CD14-positive monocyte (primary cell): ENCODE measurements at regions not wholly inside any gene's neighbourhood (a gene's known extent, or its start where the extent isn't known, plus 50 kb on each side); places are given as distances from the start of the nearest gene placed in this dataset.
A peak's percentile ranks its signal among the peaks of the same experiment; 100 is the strongest.

Experiments
- DNase-seq, 3 donors: peaks; one replicate each; pipeline ENCODE4 v3.0.0-alpha.2; 2011 to 2022
- H2AFZ ChIP-seq: 2 replicates; pipeline ENCODE4 v1.6.0; 2012; ENCODE audit warnings: mild to moderate bottlenecking, low read depth, low read length, inconsistent platforms; ENCODE audit not compliant: insufficient read depth, poor library complexity, severe bottlenecking
- H3K27ac ChIP-seq, 2 donors: 1 replicate in 1 of 2; 2 replicates in 1 of 2; pipeline ENCODE4 v1.5.1; 2012 to 2013; ENCODE audit warnings: low read length in 2 of 2, control low read depth in 1 of 2, inconsistent platforms in 1 of 2, low read depth in 1 of 2, mild to moderate bottlenecking in 1 of 2
- H3K27me3 ChIP-seq, 2 donors: one replicate each; pipeline versions ENCODE4 v1.6.0 to v1.6.1; 2011 to 2013; ENCODE audit warnings: low read length in 2 of 2; ENCODE audit not compliant: control insufficient read depth in 2 of 2, insufficient read depth in 2 of 2
- H3K36me3 ChIP-seq, 2 donors: replicated peaks in 1 of 2; 1 replicate in 1 of 2; 2 replicates in 1 of 2; pipeline versions ENCODE4 v1.5.1 to v1.6.1; 2012 to 2013; ENCODE audit warnings: low read length in 2 of 2, control low read depth in 1 of 2, inconsistent platforms in 1 of 2, mild to moderate bottlenecking in 1 of 2; ENCODE audit not compliant: insufficient read depth in 2 of 2, control insufficient read depth in 1 of 2
- H3K4me1 ChIP-seq, 2 donors: 1 replicate in 1 of 2; 2 replicates in 1 of 2; pipeline versions ENCODE4 v1.5.1 to v1.6.1; 2012 to 2013; ENCODE audit warnings: low read length in 2 of 2, control low read depth in 1 of 2, inconsistent platforms in 1 of 2, mild to moderate bottlenecking in 1 of 2, moderate library complexity in 1 of 2; ENCODE audit not compliant: insufficient read depth in 2 of 2, control insufficient read depth in 1 of 2
- H3K4me2 ChIP-seq: replicated peaks from 2 replicates; pipeline ENCODE3; 2012; ENCODE audit warnings: low read length, moderate library complexity, mild to moderate bottlenecking; ENCODE audit not compliant: poor library complexity, severe bottlenecking; ENCODE audit errors: extremely low read depth
- H3K4me3 ChIP-seq, 3 experiments: fragments of 200-600 bp in 1 of 3; sonication (generic) in 1 of 3; replicated peaks in 1 of 3; 1 replicate in 2 of 3; 2 replicates in 1 of 3; pipeline ENCODE4 v1.5.1; 2011 to 2013; ENCODE audit warnings: low read length in 3 of 3, mild to moderate bottlenecking in 3 of 3, control low read depth in 2 of 3, low read depth in 2 of 3, inconsistent platforms in 1 of 3, moderate library complexity in 1 of 3
- H3K79me2 ChIP-seq: 2 replicates; pipeline ENCODE4 v1.6.0; 2012; ENCODE audit warnings: mild to moderate bottlenecking, control low read depth, inconsistent platforms, low read length, moderate library complexity; ENCODE audit not compliant: insufficient read depth
- H3K9ac ChIP-seq: 2 replicates; pipeline ENCODE4 v1.6.0; 2017; ENCODE audit warnings: low read length, mild to moderate bottlenecking; ENCODE audit not compliant: insufficient read depth, poor library complexity, severe bottlenecking
- H3K9me3 ChIP-seq, 2 donors: replicated peaks in 1 of 2; 1 replicate in 1 of 2; 2 replicates in 1 of 2; pipeline versions ENCODE4 v1.5.1 to v1.6.1; 2012 to 2013; ENCODE audit warnings: low read length in 2 of 2, control low read depth in 1 of 2; ENCODE audit not compliant: control insufficient read depth in 1 of 2, insufficient read depth in 1 of 2
- H4K20me1 ChIP-seq: 2 replicates; pipeline ENCODE4 v1.6.0; 2012; ENCODE audit warnings: mild to moderate bottlenecking, low read length, control low read depth, moderate library complexity; ENCODE audit not compliant: insufficient read depth
- H3K27ac Mint-ChIP-seq, 7 donors: one replicate each; pipeline ENCODE4 v1.8.0; 2020; ENCODE audit warnings: mild to moderate bottlenecking in 7 of 7, mixed read lengths in 7 of 7, moderate library complexity in 6 of 7, inconsistent platforms in 2 of 7
- H3K27me3 Mint-ChIP-seq, 3 donors: one replicate each; pipeline ENCODE4 v1.8.0; 2021 to 2022; ENCODE audit warnings: low read depth in 3 of 3, mild to moderate bottlenecking in 3 of 3, mixed read lengths in 3 of 3, moderate library complexity in 3 of 3, inconsistent platforms in 1 of 3
- H3K36me3 Mint-ChIP-seq, 2 donors: one replicate each; pipeline ENCODE4 v1.8.0; 2020; ENCODE audit warnings: mixed read lengths in 2 of 2, inconsistent platforms in 1 of 2, mild to moderate bottlenecking in 1 of 2
- H3K4me1 Mint-ChIP-seq: one replicate; pipeline ENCODE4 v1.8.0; 2020; ENCODE audit warnings: mild to moderate bottlenecking, mixed read lengths
- H3K4me3 Mint-ChIP-seq, 2 donors: one replicate each; pipeline ENCODE4 v1.8.0; 2020; ENCODE audit warnings: mild to moderate bottlenecking in 2 of 2, mixed read lengths in 2 of 2, moderate library complexity in 1 of 2
- H3K9me3 Mint-ChIP-seq, 7 donors: one replicate each; pipeline ENCODE4 v1.8.0; 2020 to 2022; ENCODE audit warnings: mixed read lengths in 7 of 7, mild to moderate bottlenecking in 6 of 7, moderate library complexity in 6 of 7, inconsistent platforms in 2 of 7
- CTCF ChIP-seq: fragments of 200-600 bp; IDR thresholded peaks from one replicate; pipeline ENCODE4 v1.8.0; 2022; ENCODE audit warnings: antibody characterized with exemption, mild to moderate bottlenecking
- WGBS: methylation state at CpG from one replicate; pipeline ENCODE4 v1.1.5; 2013; ENCODE audit warnings: missing lambda C conversion rate; ENCODE audit not compliant: insufficient coverage; 5-methylcytosine and 5-hydroxymethylcytosine counted together
- intact Hi-C, 2 donors: fragments of 100-400 bp; cut with micrococcal nuclease; formaldehyde crosslinking; loops; one replicate each; pipeline versions ENCODE4 v1.15.0 to v1.15.1; 2023

- H2AFZ ChIP-seq: no peak overlapping the region
- intact Hi-C loops: no loop called here
- H4K20me1 ChIP-seq: no peaks in the 10 kb centered on the region
- 0% methylated on average over 1 of the region's 5 CpGs for WGBS
- Mint-ChIP-seq H3K4me3 (no peak overlapping the region), H3K27me3 (peaks cover 0 to 1% (median 0%) of the 10 kb centered on the region in 3 donors), H3K9me3 (peaks cover 0 to 3% (median 2%) of the 10 kb centered on the region in 7 donors), H3K27ac (peak overlapping the region in 1 of 7 donors; percentile 35), H3K36me3 (no peaks in the 10 kb centered on the region), H3K4me1 (no peaks in the 10 kb centered on the region)
- no peak overlapping the region for H3K27ac ChIP-seq
- no peak overlapping the region for H3K4me2 ChIP-seq
- no peaks in the 10 kb centered on the region for H3K36me3 ChIP-seq
- no peaks in the 10 kb centered on the region for H3K79me2 ChIP-seq
- DNase-seq: no peak
- H3K4me1 ChIP-seq: no peaks in the 10 kb centered on the region
- TF ChIP-seq CTCF: no peak
- H3K9ac ChIP-seq: no peak overlapping the region
- no peak overlapping the region for H3K4me3 ChIP-seq
- H3K27me3 ChIP-seq: no peaks in the 10 kb centered on the region
- H3K9me3 ChIP-seq: no peaks in the 10 kb centered on the region
Measured at GRCh38 chr12:127928178-127928577, 338.8 kb upstream of the TMEM132C start.

GRCh38 chr12:127928615-127929571 lies 338.1 kb upstream of the TMEM132C start:
- no peaks in the 10 kb centered on the region for H3K4me1 ChIP-seq
- no peak for DNase-seq
- WGBS: no CpG with 5 or more reads among the region's 3 CpGs
- no peak overlapping the region for H3K4me3 Mint-ChIP-seq
- no peak overlapping the region for H3K9ac ChIP-seq
- no peak overlapping the region for H3K27ac ChIP-seq
- no peak for TF ChIP-seq CTCF
- no peaks in the 10 kb centered on the region for H3K4me1 Mint-ChIP-seq
- H3K4me2 ChIP-seq: no peak overlapping the region
- no peaks in the 10 kb centered on the region for H3K79me2 ChIP-seq
- no peaks in the 10 kb centered on the region for H3K27me3 ChIP-seq
- H3K4me3 ChIP-seq: no peak overlapping the region
- no peak overlapping the region for H2AFZ ChIP-seq
- H3K27me3 Mint-ChIP-seq: peaks cover 0 to 1% (median 0%) of the 10 kb centered on the region in 3 donors
- H3K9me3 Mint-ChIP-seq: peaks cover 0 to 3% (median 2%) of the 10 kb centered on the region in 7 donors
- H4K20me1 ChIP-seq: no peaks in the 10 kb centered on the region
- no peaks in the 10 kb centered on the region for H3K36me3 ChIP-seq
- H3K36me3 Mint-ChIP-seq: no peaks in the 10 kb centered on the region
- no peaks in the 10 kb centered on the region for H3K9me3 ChIP-seq
- H3K27ac Mint-ChIP-seq: no peak overlapping the region
- intact Hi-C loops: no loop called here
